HG03439 (cell line): ENCODE measurements at regions not wholly inside any gene's neighbourhood (a gene's known extent, or its start where the extent isn't known, plus 50 kb on each side); places are given as distances from the start of the nearest gene placed in this dataset.
"Not testable (repeated sequence)": the region's sequence is repeated elsewhere in the genome, so short reads cannot be mapped to it uniquely, and the experiment has no call there.

Experiments used
- ATAC-seq: cut with Tn5 transposase; IDR thresholded peaks from one replicate; pipeline ENCODE4 v1.9.1; 2021; ENCODE audit warnings: mild to moderate bottlenecking, moderate library complexity; ENCODE audit not compliant: unreplicated experiment

- not testable (repeated sequence) for ATAC-seq
Measured at GRCh38 chr17:64730023-64730422, 67.9 kb upstream of the SMURF2 start.

- ATAC-seq = no peak
Measured at GRCh38 chr17:64729201-64729600, 67.1 kb upstream of the SMURF2 start.

GRCh38 chr17:64728041-64728695 is 66.1 kb upstream of the SMURF2 start:
- no peak for ATAC-seq

- not testable (repeated sequence) for ATAC-seq
Measured at GRCh38 chr17:64726025-64726424, 63.9 kb upstream of the SMURF2 start.

- not testable (repeated sequence) for ATAC-seq
Measured at GRCh38 chr17:64724246-64724645, 62.1 kb upstream of the SMURF2 start.

GRCh38 chr17:64723781-64724180 is 61.7 kb upstream of the SMURF2 start:
- ATAC-seq = no peak

- ATAC-seq = not testable (repeated sequence)
Measured at GRCh38 chr17:64721556-64721955, 59.4 kb upstream of the SMURF2 start.

GRCh38 chr17:64720253-64720652 is 58.1 kb upstream of the SMURF2 start:
- ATAC-seq = not testable (repeated sequence)

- not testable (repeated sequence) for ATAC-seq
Measured at GRCh38 chr17:64719517-64719916, 57.4 kb upstream of the SMURF2 start.

GRCh38 chr17:64718816-64719215 is 56.7 kb upstream of the SMURF2 start:
- not testable (repeated sequence) for ATAC-seq

GRCh38 chr17:64718058-64718457 is 56.0 kb upstream of the SMURF2 start:
- no peak for ATAC-seq

- ATAC-seq = not testable (repeated sequence)
Measured at GRCh38 chr17:64716496-64716895, 54.4 kb upstream of the SMURF2 start.

GRCh38 chr17:64713786-64714185 is 51.7 kb upstream of the SMURF2 start:
- not testable (repeated sequence) for ATAC-seq

- not testable (repeated sequence) for ATAC-seq
Measured at GRCh38 chr17:64712557-64713351, 50.6 kb upstream of the SMURF2 start.
